LNCaP clone FGC (cell line): ENCODE measurements at regions not wholly inside any gene's neighbourhood (a gene's known extent, or its start where the extent isn't known, plus 50 kb on each side); places are given as distances from the start of the nearest gene placed in this dataset.

Source experiments
- DNase-seq: peaks from one replicate; pipeline ENCODE4 v3.0.0-alpha.2; 2011; ENCODE audit warnings: low read depth
- H3K4me3 ChIP-seq: 2 replicates; pipeline ENCODE4 v1.5.1; 2011; ENCODE audit warnings: mild to moderate bottlenecking, low read depth, low read length, control low read depth
- TF ChIP-seq, protein P1 (sequence below): IDR thresholded peaks from 2 replicates; pipeline ENCODE4 v1.5.1; 2012; ENCODE audit warnings: mild to moderate bottlenecking; ENCODE audit not compliant: control insufficient read depth, insufficient read depth; ENCODE audit errors: extremely low read depth

DNA sequence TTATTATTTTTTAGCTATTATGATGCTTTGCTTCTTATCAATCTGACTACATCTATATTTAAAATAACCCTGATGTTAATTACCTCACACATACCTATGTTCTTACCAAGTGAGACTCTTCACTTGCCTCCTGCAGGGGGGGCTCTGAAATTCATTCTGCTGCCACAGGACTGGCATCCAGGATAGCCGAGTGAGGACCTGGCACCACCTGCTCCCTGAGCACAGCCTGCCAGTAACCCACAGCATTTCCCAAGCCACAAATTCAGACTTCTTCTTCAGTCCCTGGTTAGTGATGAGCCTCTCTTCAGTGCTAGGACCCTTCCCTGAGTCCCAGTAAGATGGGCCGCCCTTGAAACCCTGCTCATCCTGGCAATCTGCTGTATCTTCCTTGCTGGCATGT, 296.5 kb upstream of the PLXNA2 start:
- H3K4me3 ChIP-seq, result no peak overlapping the region
- TF ChIP-seq, protein P1, sequence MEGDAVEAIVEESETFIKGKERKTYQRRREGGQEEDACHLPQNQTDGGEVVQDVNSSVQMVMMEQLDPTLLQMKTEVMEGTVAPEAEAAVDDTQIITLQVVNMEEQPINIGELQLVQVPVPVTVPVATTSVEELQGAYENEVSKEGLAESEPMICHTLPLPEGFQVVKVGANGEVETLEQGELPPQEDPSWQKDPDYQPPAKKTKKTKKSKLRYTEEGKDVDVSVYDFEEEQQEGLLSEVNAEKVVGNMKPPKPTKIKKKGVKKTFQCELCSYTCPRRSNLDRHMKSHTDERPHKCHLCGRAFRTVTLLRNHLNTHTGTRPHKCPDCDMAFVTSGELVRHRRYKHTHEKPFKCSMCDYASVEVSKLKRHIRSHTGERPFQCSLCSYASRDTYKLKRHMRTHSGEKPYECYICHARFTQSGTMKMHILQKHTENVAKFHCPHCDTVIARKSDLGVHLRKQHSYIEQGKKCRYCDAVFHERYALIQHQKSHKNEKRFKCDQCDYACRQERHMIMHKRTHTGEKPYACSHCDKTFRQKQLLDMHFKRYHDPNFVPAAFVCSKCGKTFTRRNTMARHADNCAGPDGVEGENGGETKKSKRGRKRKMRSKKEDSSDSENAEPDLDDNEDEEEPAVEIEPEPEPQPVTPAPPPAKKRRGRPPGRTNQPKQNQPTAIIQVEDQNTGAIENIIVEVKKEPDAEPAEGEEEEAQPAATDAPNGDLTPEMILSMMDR, result no peak
- DNase-seq, result no peak

DNA sequence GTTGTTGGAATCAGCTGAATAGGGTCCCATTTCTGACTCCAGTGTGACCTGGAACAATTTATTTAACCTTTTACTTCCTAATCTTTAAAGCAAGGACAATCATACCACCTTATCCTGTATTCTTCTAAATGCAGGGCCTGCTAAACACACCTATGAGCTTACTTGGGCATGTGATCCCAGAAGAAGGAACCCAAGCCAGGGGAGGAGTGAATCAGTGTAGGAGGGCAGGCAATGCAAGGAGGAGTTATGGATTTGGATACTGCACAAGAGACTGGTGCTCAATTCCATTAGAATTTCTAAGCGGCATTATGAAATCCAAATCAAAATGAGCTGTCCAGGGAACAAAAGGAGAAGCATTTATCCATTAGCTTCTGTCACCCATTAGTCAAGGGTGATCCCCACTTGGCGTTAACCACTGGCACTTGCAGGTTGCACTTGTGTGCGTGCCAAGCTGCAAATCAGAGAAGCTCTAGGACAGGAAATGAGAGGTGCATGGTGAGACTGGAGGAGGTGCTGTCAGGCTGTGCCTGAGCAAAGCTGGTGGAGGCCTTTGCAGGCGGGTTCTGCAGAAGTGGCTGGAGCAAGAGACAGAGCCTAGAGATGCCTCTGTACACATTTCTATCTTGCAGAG, 297.2 kb upstream of the PLXNA2 start:
- no peak overlapping the region for H3K4me3 ChIP-seq
- TF ChIP-seq, protein P1, result no peak

DNA sequence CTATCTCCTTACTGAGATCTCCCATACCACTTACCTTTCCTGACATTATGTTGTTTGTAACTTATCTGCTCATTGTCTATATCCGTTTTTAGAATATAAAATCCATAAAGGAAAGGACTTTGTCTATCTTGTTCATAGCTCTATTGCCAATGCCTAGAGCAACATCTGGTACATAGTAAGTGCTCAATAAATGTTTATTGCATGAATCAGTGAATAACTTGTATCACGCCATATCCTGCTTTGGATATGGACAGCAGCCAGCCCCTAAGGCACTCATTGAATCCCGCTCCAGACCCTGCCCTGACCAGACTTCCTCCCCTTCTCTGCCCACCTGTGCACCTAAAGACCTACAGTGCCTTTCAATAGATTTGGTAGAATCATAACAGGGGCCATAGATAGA, 298.1 kb upstream of the PLXNA2 start:
- no peak for DNase-seq
- H3K4me3 ChIP-seq, result no peak overlapping the region
- TF ChIP-seq, protein P1, result no peak

More for the DNA sequence above, 297.2 kb upstream of the PLXNA2 start:
- DNase-seq, result no peak

DNA sequence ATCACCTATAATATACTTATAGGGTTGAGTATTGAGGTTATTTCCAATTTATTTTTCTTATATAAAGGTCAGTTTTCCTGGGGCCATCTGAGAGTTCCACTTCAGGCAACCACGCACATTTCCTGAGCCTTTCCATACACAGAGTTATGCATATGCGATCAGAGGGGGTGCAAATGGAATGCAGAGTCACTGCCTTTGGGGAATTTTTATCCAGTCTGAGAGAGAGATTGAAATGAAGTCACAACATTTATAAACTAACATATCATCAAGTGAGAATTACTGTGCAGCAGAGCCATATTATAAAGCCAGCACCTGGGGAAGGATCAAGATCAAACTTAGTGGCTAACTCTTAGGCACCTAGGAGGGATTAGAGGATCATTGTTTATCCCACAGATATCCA, 299.9 kb upstream of the PLXNA2 start:
- TF ChIP-seq, protein P1, result no peak

DNA sequence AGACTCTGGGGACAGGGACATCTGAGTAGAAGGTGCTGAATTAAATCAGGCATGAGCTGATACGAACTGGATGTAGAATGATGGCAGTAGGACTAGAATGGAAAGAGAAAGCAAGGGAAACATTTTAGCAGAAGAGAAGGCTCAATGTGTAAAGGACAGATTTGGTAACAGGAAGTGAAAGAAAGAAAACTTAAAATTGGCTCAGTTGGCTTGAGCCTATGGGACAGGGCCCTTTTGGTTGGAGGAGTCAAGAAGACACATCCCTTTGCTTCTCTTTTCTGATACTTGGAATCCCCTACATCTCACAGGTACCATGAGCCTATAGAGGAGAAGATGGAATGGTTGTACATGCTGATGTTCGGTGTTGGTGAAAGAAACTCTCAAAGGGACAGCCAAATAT, 300.6 kb upstream of the PLXNA2 start:
- DNase-seq, result no peak
- TF ChIP-seq, protein P1, result no peak
- H3K4me3 ChIP-seq, result no peak overlapping the region

More for the DNA sequence above, 299.9 kb upstream of the PLXNA2 start:
- DNase-seq, result no peak
- no peak overlapping the region for H3K4me3 ChIP-seq

DNA sequence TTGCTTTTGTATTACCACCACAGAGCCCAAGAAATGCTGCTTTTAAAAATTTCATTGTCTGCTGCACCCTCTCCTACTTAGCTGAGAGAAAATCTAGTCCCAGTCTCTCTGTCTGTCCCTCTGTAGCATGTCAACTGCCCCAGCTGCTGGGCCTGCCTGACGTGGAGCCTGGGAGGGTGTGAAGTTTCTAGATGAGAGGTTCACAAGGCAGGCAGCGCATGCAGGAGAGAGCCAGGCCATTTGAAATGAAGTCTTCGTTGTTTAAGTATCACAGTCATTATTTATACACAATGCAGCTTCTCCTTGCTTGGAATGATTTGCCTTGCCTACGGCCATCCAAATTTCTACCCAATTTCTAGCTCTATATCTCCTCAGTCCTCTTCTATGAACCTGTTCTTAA, 306.8 kb upstream of the PLXNA2 start:
- TF ChIP-seq, protein P1, result no peak
- H3K4me3 ChIP-seq, result no peak overlapping the region
- no peak for DNase-seq
